ENCODE measurements at regions not wholly inside any gene's neighbourhood (a gene's known extent, or its start where the extent isn't known, plus 50 kb on each side); places are given as distances from the start of the nearest gene placed in this dataset.
"Not testable (repeated sequence)": the region's sequence is repeated elsewhere in the genome, so short reads cannot be mapped to it uniquely, and the experiment has no call there.

DNA sequence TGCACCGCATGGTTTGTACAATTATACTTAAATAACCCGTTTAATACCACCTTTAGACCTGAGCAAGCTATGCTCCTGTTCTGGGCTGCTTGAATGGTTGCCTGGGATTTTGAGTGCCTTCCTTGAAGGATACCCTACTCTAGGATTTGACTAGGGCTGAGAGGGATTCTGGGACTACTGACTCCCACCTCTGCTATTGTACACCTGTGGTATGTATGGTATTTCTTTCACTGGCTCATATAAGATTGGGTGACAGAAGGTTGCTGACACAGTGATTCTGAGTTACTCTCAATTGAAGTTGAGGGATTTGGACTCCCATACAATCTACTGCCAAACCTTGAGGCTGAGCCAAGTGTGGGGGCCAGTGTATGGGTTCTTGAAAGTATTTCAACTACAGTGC, 494.4 kb upstream of the SEMA3D start:
- Histone ChIP-seq H3K27ac (no peak overlapping the region), H3K27me3 (no peaks in the 10 kb centered on the region), H3K9me3 (no peaks in the 10 kb centered on the region), H3K36me3 (no peaks in the 10 kb centered on the region), H3K4me1 (no peaks in the 10 kb centered on the region), H3K4me3 (no peak overlapping the region)
- TF ChIP-seq, protein P1, sequence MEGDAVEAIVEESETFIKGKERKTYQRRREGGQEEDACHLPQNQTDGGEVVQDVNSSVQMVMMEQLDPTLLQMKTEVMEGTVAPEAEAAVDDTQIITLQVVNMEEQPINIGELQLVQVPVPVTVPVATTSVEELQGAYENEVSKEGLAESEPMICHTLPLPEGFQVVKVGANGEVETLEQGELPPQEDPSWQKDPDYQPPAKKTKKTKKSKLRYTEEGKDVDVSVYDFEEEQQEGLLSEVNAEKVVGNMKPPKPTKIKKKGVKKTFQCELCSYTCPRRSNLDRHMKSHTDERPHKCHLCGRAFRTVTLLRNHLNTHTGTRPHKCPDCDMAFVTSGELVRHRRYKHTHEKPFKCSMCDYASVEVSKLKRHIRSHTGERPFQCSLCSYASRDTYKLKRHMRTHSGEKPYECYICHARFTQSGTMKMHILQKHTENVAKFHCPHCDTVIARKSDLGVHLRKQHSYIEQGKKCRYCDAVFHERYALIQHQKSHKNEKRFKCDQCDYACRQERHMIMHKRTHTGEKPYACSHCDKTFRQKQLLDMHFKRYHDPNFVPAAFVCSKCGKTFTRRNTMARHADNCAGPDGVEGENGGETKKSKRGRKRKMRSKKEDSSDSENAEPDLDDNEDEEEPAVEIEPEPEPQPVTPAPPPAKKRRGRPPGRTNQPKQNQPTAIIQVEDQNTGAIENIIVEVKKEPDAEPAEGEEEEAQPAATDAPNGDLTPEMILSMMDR (IDR thresholded peaks at IDR 0.05 in 4 of 5, conservative IDR thresholded peaks at IDR 0.05 in 1 of 5): no peak
- no peak for TF ChIP-seq POLR2A (IDR thresholded peaks at IDR 0.05)
- in situ Hi-C loops (cut with MboI; ENCODE audit: low sequenced_read_pairs in 4 of 4): no loop called here
- DNase-seq (no peak), ATAC-seq (no peak)
- intact Hi-C loops (cut with DNase I; ENCODE audit: low total_unique reads): no loop called here

DNA sequence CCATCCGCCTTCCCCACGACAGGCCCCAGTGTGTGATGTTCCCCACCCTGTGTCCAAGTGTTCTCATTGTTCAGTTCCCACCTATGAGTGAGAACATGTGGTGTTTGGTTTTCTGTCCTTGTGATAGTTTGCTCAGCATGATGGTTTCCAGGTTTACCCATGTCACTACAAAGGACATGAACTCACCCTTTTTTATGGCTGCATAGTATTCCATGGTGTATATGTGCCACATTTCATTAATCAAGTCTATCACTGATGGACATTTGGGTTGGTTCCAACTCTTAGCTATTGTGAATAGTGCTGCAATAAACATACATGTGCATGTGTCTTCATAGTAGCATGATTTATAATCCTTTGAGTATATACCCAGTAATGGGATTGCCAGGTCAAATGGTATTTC, 488.2 kb upstream of the SEMA3D start:
- intact Hi-C loops (cut with DNase I; ENCODE audit: low total_unique reads); ATAC-seq; H3K36me3 ChIP-seq; H3K27me3 ChIP-seq; H3K9me3 ChIP-seq; H3K27ac ChIP-seq; H3K4me1 ChIP-seq; in situ Hi-C loops (cut with MboI; ENCODE audit: low sequenced_read_pairs in 4 of 4); DNase-seq; H3K4me3 ChIP-seq: not testable (repeated sequence)

- no peaks in the 10 kb centered on the region for H3K9me3 ChIP-seq
- in situ Hi-C loops (cut with MboI; ENCODE audit: low sequenced_read_pairs in 4 of 4) (no loop called here), intact Hi-C loops (cut with DNase I; ENCODE audit: low total_unique reads) (no loop called here)
- H3K27me3 ChIP-seq: no peaks in the 10 kb centered on the region
- no peak overlapping the region for H3K4me3 ChIP-seq
- H3K36me3 ChIP-seq: no peaks in the 10 kb centered on the region
- DNase-seq (no peak), ATAC-seq (no peak)
- no peak for TF ChIP-seq POLR2A (IDR thresholded peaks at IDR 0.05)
- TF ChIP-seq, protein P1 (IDR thresholded peaks at IDR 0.05 in 4 of 5, conservative IDR thresholded peaks at IDR 0.05 in 1 of 5): no peak
- no peak overlapping the region for H3K27ac ChIP-seq
- no peaks in the 10 kb centered on the region for H3K4me1 ChIP-seq
These were observed 487.0 kb upstream of the SEMA3D start for GRCh38 chr7:85673876-85674275.

DNA sequence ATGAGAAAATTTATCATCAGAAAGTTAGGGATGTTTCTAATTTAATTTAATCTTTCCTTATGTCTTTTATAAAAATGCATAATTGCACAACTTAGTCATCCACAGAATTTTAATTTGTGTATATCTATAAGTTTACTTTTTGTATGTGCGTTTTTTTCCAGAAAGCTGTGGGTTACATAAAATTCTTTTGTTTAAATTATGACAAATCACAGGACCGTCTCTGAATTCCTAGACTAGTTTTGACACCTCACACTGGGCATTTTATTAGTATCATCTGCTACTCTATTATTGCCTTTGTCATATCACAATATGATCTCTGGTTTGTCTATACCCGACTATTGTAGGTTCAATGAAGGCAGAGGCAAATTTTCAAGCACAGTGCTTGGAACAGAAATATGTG, 482.4 kb upstream of the SEMA3D start:
- Histone ChIP-seq H3K9me3 (no peaks in the 10 kb centered on the region), H3K4me1 (no peaks in the 10 kb centered on the region), H3K4me3 (no peak overlapping the region), H3K27ac (no peak overlapping the region), H3K27me3 (no peaks in the 10 kb centered on the region), H3K36me3 (no peaks in the 10 kb centered on the region)
- intact Hi-C loops (cut with DNase I; ENCODE audit: low total_unique reads) (no loop called here), in situ Hi-C loops (cut with MboI; ENCODE audit: low sequenced_read_pairs in 4 of 4) (no loop called here)
- no peak for DNase-seq
- no peak for TF ChIP-seq POLR2A (IDR thresholded peaks at IDR 0.05)
- TF ChIP-seq, protein P1 (IDR thresholded peaks at IDR 0.05 in 4 of 5, conservative IDR thresholded peaks at IDR 0.05 in 1 of 5): no peak
- ATAC-seq: no peak

GRCh38 chr7:85664341-85664740, 477.5 kb upstream of the SEMA3D start:
- ATAC-seq (no peak), DNase-seq (no peak)
- TF ChIP-seq, protein P1 (IDR thresholded peaks at IDR 0.05 in 4 of 5, conservative IDR thresholded peaks at IDR 0.05 in 1 of 5): no peak
- no peak for TF ChIP-seq POLR2A (IDR thresholded peaks at IDR 0.05)
- no peaks in the 10 kb centered on the region for H3K27me3 ChIP-seq
- H3K27ac ChIP-seq: no peak overlapping the region
- intact Hi-C loops (cut with DNase I; ENCODE audit: low total_unique reads) (no loop called here), in situ Hi-C loops (cut with MboI; ENCODE audit: low sequenced_read_pairs in 4 of 4) (no loop called here)
- H3K9me3 ChIP-seq: no peaks in the 10 kb centered on the region
- H3K4me3 ChIP-seq: no peak overlapping the region
- no peaks in the 10 kb centered on the region for H3K36me3 ChIP-seq
- no peaks in the 10 kb centered on the region for H3K4me1 ChIP-seq
